ENCODE measurements at regions not wholly inside any gene's neighbourhood (a gene's known extent, or its start where the extent isn't known, plus 50 kb on each side); places are given as distances from the start of the nearest gene placed in this dataset.

DNA sequence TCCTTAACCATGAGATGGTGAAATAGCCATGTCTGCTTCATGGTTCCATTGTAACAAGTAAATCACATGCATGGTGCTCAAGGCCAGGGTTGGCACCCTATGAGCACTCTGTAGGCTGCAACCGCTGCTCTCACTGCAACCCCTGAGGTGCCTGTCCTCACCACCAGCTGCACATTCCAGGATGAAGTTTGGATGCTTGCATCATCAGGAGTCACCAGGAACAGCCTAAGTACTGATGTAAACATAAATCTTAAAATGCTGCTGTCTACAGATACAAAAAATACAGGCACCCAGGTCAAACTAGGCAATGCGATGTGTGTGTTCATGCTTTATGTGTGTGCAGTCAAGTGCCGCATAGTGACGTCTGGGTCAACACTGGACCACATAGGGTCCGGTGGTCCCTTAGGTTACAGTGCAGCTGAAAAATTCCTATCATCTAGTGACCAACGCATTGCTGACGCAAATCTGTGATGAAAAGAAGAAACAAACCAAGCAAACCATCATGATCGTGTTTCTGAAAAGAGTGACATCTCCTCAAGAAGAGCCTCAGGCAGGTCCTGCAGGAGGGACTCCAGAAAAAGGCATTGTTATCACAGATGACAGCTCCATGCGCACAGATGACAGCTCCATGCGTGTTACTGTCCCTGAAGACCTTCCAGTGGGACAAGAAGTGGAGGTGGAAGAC is 234.8 kb downstream of the AUH start:
- no peak for DNase-seq (ENCODE audit: low read depth in 4 of 4, low spot score in 1 of 4)

GRCh38 chr9:91127653-91128052 is 234.1 kb downstream of the AUH start:
- no peak for DNase-seq (ENCODE audit: low read depth in 4 of 4, low spot score in 1 of 4)

DNA sequence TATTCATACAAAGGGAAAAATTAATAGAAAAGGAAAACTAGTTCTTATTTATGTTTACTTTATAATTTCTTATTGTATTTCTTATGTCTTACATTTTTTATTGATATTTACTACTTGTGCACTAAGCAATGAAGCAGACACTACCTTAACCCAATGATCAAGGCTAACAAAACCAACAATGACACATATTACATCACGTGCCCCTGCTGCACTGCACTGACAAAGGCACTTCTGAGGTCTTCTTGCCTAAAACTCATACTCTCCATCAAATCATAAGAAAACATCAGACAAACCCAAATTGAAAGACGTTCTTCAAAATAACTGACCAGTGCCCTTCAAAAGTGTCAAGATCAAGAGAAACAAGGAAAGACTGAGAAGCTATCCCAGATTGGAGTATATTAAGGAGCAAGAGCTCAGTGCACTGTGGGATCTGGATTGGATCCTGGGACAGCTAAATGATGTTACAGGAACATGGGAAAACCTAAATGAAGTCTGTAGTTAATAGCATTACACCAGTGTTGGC is 230.9 kb downstream of the AUH start:
- no peak for DNase-seq (ENCODE audit: low read depth in 4 of 4, low spot score in 1 of 4)

- peak in 2 of 4 experiments; percentile 50 to 74 for DNase-seq (ENCODE audit: low read depth in 4 of 4, low spot score in 1 of 4)
These were observed 230.3 kb downstream of the AUH start for GRCh38 chr9:91131433-91131839.

DNA sequence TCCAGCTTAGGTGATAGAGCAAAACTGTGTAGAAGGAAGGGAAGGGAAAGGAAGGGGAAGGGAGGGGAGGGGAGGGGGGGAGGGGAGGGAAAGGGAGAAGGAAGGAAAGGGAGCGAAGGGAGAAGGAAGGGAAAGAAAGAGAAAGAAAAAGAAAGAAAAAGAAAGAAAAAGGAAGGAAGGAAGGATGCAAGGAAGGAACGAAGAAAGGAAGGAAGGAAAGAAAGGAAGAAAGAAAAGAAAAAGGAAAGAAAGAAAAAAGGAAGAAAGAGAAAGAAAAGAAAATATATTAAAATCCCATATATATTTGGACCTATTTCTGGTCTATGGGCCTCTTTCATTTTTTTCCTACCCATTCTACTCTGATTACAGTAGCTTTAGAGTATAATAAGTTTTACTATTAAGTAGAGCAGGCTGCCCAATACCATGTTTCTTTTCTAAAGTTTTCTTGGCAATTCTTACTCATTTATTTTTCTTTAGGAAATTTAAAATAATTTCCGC is 229.1 kb downstream of the AUH start:
- no peak for DNase-seq (ENCODE audit: low read depth in 4 of 4, low spot score in 1 of 4)

- no peak for DNase-seq (ENCODE audit: low read depth in 4 of 4, low spot score in 1 of 4)
These were observed 227.1 kb downstream of the AUH start for GRCh38 chr9:91134608-91135007.

GRCh38 chr9:91137391-91137790 is 224.3 kb downstream of the AUH start:
- DNase-seq (ENCODE audit: low read depth in 4 of 4, low spot score in 1 of 4): no peak

DNA sequence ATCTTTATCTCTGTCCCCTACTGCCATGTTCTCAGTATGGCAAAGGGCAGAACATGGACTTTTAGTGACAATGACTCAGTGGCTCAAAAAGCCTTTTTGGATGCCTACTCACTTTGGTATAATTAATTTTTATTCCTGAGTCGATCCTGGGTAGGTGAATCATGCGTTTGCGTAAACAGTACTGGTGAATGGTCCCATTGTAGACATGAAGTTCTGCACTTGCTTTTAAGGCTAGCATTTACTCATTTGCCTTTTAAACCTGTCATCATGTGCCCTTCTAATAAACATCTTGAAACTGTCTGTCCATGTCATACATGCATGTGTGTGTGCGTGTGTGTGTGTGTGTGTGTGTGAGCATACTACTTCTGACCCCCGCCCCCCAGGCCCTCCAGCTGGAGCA is 223.0 kb downstream of the AUH start:
- no peak for DNase-seq (ENCODE audit: low read depth in 4 of 4, low spot score in 1 of 4)

DNA sequence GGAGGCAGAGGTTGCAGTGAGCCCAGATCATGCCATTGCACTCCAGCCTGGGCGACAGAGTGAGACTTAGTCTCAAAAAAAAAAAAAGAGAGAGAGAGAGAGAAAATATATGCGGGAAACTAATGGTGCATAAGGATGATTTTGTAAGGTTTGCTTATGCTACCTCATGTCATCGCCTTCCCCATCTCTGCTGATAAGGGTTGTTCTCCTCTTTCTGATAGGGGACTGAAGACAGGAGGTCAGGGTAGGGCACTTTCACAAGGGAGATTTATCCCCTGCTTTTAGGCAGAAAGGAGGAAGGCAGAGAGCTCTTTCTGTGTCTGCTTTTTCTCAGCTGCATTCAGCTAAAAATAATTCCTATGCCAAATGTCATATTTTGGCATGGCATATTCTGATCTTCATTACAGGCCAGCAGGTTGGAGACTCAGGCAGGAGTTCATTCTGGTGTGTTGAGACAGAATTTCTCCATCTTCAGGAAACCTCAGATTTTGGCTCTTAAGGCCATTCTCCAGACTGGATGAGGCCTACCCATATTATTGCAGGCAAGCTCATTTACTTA is 220.2 kb downstream of the AUH start:
- no peak for DNase-seq (ENCODE audit: low read depth in 4 of 4, low spot score in 1 of 4)

- DNase-seq (ENCODE audit: low read depth in 4 of 4, low spot score in 1 of 4): no peak
These were observed 218.6 kb downstream of the AUH start for GRCh38 chr9:91143162-91143561.

GRCh38 chr9:91143642-91144041 is 218.1 kb downstream of the AUH start:
- no peak for DNase-seq (ENCODE audit: low read depth in 4 of 4, low spot score in 1 of 4)

- DNase-seq (ENCODE audit: low read depth in 4 of 4, low spot score in 1 of 4): no peak
These were observed 216.9 kb downstream of the AUH start for GRCh38 chr9:91144769-91145168.

DNA sequence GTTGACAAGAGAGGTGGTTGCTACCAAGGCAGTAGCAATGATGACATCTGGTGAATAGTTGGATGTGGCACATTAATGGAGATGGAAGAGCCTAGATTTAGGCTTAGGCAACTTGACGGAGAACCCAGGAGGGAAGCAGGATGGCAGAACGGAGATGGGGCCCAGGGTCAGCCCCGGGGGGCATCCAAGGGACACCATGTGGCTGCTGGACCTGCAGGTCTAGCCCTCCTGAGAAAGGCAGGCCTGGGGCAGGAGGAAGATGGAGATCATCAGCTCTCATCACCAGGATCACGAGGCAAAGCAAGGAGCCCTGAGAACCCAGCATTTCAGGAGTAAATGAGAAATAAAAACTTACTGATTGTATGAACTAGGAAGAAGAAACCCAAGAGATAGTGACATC is 216.2 kb downstream of the AUH start:
- no peak for DNase-seq (ENCODE audit: low read depth in 4 of 4, low spot score in 1 of 4)

GRCh38 chr9:91146391-91147019 is 215.2 kb downstream of the AUH start:
- DNase-seq (ENCODE audit: low read depth in 4 of 4, low spot score in 1 of 4): no peak

- no peak for DNase-seq (ENCODE audit: low read depth in 4 of 4, low spot score in 1 of 4)
These were observed 214.5 kb downstream of the AUH start for GRCh38 chr9:91147079-91147708.

GRCh38 chr9:91148306-91148705 is 213.4 kb downstream of the AUH start:
- no peak for DNase-seq (ENCODE audit: low read depth in 4 of 4, low spot score in 1 of 4)

GRCh38 chr9:91150273-91150997 is 211.3 kb downstream of the AUH start:
- DNase-seq (ENCODE audit: low read depth in 4 of 4, low spot score in 1 of 4): no peak

DNA sequence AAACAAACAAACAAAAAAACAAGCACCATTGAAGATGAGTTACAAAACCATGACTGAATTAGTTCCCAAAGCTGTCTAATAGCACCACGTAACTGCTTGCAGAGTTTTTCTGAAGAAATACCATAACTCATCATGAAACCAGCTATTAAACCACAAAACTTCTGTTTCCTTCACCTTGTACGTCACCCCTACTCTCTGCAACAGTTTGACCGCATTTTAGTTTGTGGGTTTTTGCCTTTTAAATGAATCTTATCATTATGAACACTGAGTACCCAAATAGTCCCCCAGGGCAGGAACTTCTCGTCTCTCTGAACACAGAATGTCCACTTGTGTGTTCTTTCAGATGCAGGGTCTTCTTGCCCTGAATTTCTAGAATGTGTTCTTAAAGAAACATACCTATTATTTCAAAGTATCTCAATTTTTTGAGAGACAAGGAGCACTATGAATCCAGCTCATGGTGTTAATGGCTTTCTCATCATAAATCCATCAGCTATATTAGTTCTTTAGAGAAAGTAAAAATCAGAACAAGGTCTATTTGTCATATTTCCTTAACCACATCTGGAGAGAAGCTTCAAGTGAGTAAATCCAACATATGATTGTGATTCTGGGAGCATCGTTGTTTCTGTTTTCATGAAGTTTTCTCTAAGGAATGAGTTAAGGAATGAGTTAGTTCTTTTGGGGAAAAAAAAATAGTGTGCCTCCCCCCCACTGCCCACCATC is 210.6 kb downstream of the AUH start:
- DNase-seq (ENCODE audit: low read depth in 4 of 4, low spot score in 1 of 4): no peak

DNA sequence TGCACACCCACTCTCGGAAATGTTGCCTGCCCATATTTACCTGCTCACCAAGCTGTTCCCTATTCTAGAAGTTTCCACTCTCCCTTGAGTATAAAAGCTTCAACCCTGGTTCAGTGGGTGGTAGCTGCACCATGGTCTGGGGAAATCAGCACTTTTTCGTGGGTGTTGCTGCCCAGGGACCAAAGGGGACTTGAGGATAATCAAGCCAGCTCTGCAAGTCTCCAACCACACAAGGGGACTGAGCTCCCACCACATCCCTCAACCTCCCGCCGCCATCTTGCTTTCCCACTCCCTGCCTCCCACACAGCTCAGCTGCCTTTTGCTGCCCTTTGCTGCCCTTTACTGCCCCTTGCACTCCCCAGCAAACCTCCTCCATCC is 210.0 kb downstream of the AUH start:
- DNase-seq (ENCODE audit: low read depth in 4 of 4, low spot score in 1 of 4): no peak

- DNase-seq (ENCODE audit: low read depth in 4 of 4, low spot score in 1 of 4): no peak
These were observed 207.0 kb downstream of the AUH start for GRCh38 chr9:91154686-91155085.

DNA sequence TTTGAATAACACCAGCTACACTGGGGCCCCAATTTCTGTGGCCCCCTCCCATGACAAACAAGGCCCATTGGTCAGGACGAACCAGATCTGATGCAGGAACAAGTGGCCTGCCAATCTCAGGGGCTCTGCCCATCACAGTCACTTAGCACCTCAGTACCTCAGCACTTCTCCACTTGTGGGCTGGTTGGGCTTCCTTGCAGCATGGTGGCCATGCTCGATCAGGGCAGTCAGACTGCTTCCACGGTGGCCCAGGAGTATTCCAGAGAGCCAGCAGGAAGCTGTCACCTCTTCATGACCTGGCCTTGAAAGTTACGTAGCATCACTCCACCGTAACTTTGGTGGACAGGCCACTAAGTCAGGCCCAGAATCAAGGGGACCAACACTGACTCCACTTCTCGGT is 206.5 kb downstream of the AUH start:
- no peak for DNase-seq (ENCODE audit: low read depth in 4 of 4, low spot score in 1 of 4)
